Cardiac muscle cell (in vitro differentiated cells and primary cell): ENCODE measurements at regions not wholly inside any gene's neighbourhood (a gene's known extent, or its start where the extent isn't known, plus 50 kb on each side); places are given as distances from the start of the nearest gene placed in this dataset.

Experiments
- DNase-seq, 2 donors: peaks; one replicate each; pipeline versions ENCODE4 v3.0.0 to v3.0.0-alpha.2; 2010 to 2017; ENCODE audit warnings: low read depth in 1 of 2, low spot score in 1 of 2
- H3K27ac ChIP-seq: fragments of 200-600 bp; sonication (generic); 2 replicates; pipeline ENCODE4 v1.5.1; 2016
- H3K27me3 ChIP-seq: fragments of 200-600 bp; sonication (generic); 2 replicates; pipeline ENCODE4 v1.6.0; 2016; ENCODE audit warnings: control low read depth
- H3K36me3 ChIP-seq: fragments of 200-600 bp; sonication (generic); 2 replicates; pipeline ENCODE4 v1.5.1; 2016; ENCODE audit warnings: control low read depth
- H3K4me1 ChIP-seq: fragments of 200-600 bp; sonication (generic); 2 replicates; pipeline ENCODE4 v1.8.1; 2017; ENCODE audit warnings: low read depth, mild to moderate bottlenecking, mixed run types
- H3K4me3 ChIP-seq: fragments of 200-600 bp; sonication (generic); 2 replicates; pipeline ENCODE4 v1.5.1; 2016; ENCODE audit warnings: mild to moderate bottlenecking
- H3K9me3 ChIP-seq: fragments of 200-600 bp; sonication (generic); 2 replicates; pipeline ENCODE4 v1.5.1; 2017; ENCODE audit warnings: low read depth, mild to moderate bottlenecking, control low read depth
- TF ChIP-seq, protein P1 (sequence below): IDR thresholded peaks from 2 replicates; pipeline ENCODE4 v1.5.1; 2012; ENCODE audit warnings: low read depth, mild to moderate bottlenecking, low read length

DNA sequence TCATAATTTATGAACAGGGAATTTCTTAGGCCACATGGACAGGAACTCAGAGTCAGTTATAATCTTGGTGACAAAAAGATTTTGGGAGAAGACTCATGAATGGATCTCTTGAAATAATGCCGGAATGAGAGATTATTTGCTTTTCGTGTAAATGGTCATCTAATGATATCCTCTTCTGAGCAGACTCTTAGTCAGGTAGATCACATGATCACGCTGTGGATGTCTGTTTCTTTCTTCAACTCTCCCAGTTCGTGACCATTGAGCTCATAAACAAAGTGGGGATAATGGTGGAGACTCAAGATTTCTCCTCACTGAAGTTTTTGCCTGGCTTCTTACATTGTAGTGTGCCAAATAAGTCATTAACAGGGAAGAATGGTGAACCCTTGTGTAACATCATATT lies 133.1 kb upstream of the CBLB start:
- no peaks in the 10 kb centered on the region for H3K36me3 ChIP-seq
- no peaks in the 10 kb centered on the region for H3K27me3 ChIP-seq
- no peak overlapping the region for H3K4me3 ChIP-seq
- TF ChIP-seq, protein P1, sequence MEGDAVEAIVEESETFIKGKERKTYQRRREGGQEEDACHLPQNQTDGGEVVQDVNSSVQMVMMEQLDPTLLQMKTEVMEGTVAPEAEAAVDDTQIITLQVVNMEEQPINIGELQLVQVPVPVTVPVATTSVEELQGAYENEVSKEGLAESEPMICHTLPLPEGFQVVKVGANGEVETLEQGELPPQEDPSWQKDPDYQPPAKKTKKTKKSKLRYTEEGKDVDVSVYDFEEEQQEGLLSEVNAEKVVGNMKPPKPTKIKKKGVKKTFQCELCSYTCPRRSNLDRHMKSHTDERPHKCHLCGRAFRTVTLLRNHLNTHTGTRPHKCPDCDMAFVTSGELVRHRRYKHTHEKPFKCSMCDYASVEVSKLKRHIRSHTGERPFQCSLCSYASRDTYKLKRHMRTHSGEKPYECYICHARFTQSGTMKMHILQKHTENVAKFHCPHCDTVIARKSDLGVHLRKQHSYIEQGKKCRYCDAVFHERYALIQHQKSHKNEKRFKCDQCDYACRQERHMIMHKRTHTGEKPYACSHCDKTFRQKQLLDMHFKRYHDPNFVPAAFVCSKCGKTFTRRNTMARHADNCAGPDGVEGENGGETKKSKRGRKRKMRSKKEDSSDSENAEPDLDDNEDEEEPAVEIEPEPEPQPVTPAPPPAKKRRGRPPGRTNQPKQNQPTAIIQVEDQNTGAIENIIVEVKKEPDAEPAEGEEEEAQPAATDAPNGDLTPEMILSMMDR: no peak
- no peaks in the 10 kb centered on the region for H3K4me1 ChIP-seq
- DNase-seq: no peak
- no peak overlapping the region for H3K27ac ChIP-seq
- no peaks in the 10 kb centered on the region for H3K9me3 ChIP-seq

DNA sequence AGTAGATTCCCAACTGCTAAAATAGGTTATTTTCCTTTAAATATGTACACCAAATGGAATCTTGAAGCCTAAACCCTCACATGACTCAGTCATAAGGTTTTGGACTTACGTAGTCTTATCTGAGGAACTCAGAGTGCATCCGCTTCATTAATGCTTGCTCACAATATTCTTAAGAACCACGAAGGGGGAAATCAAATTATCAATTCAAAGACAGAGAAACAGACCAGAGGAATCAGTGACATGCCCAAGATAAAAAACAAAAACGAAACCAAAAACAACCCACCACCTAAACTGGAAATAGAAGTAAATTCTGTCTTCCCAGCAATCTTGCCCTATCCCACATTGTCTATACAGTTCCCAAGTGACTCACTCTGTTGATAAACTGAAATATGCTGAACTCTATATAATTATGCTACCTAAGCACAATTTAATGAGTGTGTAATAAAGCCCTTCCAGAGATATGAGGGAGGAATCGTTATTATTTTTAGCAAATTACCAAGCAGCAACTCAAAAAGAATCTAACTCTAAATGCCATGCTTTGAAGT lies 135.4 kb upstream of the CBLB start:
- Histone ChIP-seq H3K4me3 (no peak overlapping the region), H3K36me3 (no peaks in the 10 kb centered on the region), H3K27ac (no peak overlapping the region), H3K27me3 (no peaks in the 10 kb centered on the region), H3K9me3 (no peaks in the 10 kb centered on the region), H3K4me1 (no peaks in the 10 kb centered on the region)
- TF ChIP-seq, protein P1: no peak
- DNase-seq: peak in 1 of 2 donors; percentile 90

DNA sequence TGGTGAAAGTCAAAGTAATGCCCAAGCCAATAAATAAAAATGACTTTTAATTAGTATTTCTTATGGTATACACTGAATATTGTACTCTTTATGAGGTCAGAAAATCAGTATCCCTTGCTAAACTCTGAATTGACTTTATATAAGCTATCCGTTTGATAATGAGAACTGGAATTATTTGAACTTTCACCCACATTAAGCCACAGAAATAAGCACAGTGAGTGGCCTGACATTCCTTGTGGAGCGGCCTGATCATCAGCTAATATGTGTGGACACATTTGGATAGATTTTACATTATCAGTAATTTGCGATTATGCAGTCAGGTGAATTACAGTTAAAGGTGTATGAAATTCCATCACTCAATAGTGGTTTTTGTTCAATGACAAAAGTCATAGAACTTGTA lies 136.0 kb upstream of the CBLB start:
- DNase-seq: peak in 1 of 2 donors; percentile 41
- H3K36me3 ChIP-seq: no peaks in the 10 kb centered on the region
- H3K4me3 ChIP-seq: no peak overlapping the region
- no peak overlapping the region for H3K27ac ChIP-seq
- TF ChIP-seq, protein P1: no peak
- H3K27me3 ChIP-seq: no peaks in the 10 kb centered on the region
- H3K9me3 ChIP-seq: no peaks in the 10 kb centered on the region
- no peaks in the 10 kb centered on the region for H3K4me1 ChIP-seq

DNA sequence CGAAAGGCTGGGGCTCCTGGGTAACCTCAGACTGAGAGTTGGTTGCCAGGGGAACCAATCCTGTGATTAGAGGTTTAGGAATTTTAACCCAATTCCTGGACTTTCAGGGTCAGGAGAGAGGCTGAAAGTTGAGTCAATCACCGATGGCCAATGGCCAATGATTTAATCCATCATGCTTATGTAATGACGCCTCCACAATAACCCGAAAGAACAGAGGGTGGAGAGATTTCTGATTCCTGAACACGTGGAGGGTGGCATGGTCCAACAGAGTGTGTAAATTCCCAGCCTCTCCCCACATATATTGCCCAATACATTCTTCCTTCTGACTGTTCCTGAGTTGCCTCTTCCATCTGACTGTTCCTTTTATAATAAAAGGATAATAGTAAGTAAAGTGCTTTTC lies 137.2 kb upstream of the CBLB start:
- no peaks in the 10 kb centered on the region for H3K27me3 ChIP-seq
- no peaks in the 10 kb centered on the region for H3K36me3 ChIP-seq
- no peaks in the 10 kb centered on the region for H3K4me1 ChIP-seq
- no peak overlapping the region for H3K27ac ChIP-seq
- H3K4me3 ChIP-seq: no peak overlapping the region
- TF ChIP-seq, protein P1: no peak
- peak in 1 of 2 donors; percentile 85 for DNase-seq
- H3K9me3 ChIP-seq: no peaks in the 10 kb centered on the region

DNA sequence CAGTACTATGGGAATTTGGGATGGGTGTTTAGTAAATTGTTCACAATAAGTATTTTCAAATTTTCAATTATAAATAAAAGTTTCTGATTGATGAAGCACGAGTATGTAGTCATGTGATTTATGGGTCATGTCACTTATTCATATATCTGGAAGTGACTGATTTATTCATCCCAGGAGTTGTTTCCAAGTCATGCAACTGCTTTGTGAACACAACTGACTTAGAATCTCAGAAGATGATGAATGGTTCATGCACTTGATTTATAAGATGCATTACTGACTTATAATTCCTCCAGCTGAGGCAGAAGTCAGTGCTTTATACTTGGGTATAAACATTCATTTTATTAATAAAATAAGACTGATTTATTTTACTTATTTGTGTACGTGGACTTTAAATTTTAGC lies 137.8 kb upstream of the CBLB start:
- DNase-seq: no peak
- H3K36me3 ChIP-seq: no peaks in the 10 kb centered on the region
- H3K27ac ChIP-seq: no peak overlapping the region
- TF ChIP-seq, protein P1: no peak
- H3K9me3 ChIP-seq: no peaks in the 10 kb centered on the region
- H3K4me3 ChIP-seq: no peak overlapping the region
- no peaks in the 10 kb centered on the region for H3K27me3 ChIP-seq
- no peaks in the 10 kb centered on the region for H3K4me1 ChIP-seq

DNA sequence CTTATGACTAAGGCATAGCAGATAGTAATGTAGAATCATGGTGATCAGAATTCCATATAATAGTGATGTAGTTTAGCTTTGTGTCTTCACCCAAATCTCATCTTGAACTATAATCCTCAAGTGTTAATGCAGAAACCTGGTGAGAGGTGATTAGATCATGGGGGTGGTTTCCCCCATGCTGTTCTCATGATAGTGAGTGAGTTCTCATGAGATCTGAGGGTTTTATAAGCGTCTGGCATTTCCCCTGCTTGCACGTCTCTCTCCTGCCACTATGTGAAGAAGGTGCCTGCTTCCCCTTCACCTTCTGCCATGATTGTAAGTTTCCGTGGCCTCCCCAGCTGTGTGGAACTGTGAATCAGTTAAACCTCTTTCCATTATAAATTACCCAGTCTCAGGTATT lies 138.7 kb upstream of the CBLB start:
- TF ChIP-seq, protein P1: no peak
- Histone ChIP-seq H3K4me1 (no peaks in the 10 kb centered on the region), H3K9me3 (no peaks in the 10 kb centered on the region), H3K4me3 (no peak overlapping the region), H3K27me3 (no peaks in the 10 kb centered on the region), H3K27ac (no peak overlapping the region), H3K36me3 (no peaks in the 10 kb centered on the region)
- no peak for DNase-seq
